Astrocyte (in vitro differentiated cells and primary cell): ENCODE measurements at regions not wholly inside any gene's neighbourhood (a gene's known extent, or its start where the extent isn't known, plus 50 kb on each side); places are given as distances from the start of the nearest gene placed in this dataset.

Experiments used
- CTCF ChIP-seq: IDR thresholded peaks from 2 replicates; pipeline ENCODE4 v1.5.1; 2011; ENCODE audit warnings: low read depth, mild to moderate bottlenecking, inconsistent platforms, low read length, moderate library complexity; ENCODE audit not compliant: insufficient read depth
- EZH2 ChIP-seq: IDR thresholded peaks from 2 replicates; pipeline ENCODE4 v1.6.1; 2012; ENCODE audit warnings: mild to moderate bottlenecking, low read length, inconsistent platforms; ENCODE audit not compliant: insufficient read depth

- no peak for TF ChIP-seq CTCF
- no peak for TF ChIP-seq EZH2
Measured at GRCh38 chr11:112785719-112786118, 175.5 kb upstream of the NCAM1 start.
